ENCODE measurements at regions not wholly inside any gene's neighbourhood (a gene's known extent, or its start where the extent isn't known, plus 50 kb on each side); places are given as distances from the start of the nearest gene placed in this dataset.

DNA sequence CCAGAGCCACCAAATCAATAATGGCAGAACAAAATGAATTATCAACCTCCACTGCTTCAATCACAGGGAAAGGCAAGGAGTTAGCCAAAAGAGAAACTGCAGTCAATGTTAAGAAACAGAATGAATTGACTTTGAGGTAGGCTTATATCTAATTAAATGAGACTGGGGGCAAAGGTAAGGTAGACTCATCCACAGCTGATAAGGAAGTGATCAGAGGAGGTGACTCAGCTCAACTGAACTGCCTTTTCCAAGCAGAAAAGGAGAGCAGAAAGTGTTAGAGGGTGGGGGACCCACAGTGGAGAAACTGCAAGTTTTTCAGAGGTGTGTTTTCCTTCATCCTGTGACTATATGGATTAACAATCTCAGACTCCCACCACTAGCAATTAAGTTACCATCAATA lies 345.8 kb upstream of the PPARGC1A start:
- ATAC-seq (peak; percentile 96), DNase-seq (peak in 1 of 3 donors; percentile 20)
- H3K4me3 ChIP-seq: no peak overlapping the region
- no peaks in the 10 kb centered on the region for H3K4me1 ChIP-seq (ENCODE audit: low read depth)
- intact Hi-C loops (cut with DNase I, micrococcal nuclease): no loop called here
- H3K36me3 ChIP-seq (ENCODE audit: low read depth): no peaks in the 10 kb centered on the region
- H3K9me3 ChIP-seq: no peaks in the 10 kb centered on the region
- TF ChIP-seq, protein P1, sequence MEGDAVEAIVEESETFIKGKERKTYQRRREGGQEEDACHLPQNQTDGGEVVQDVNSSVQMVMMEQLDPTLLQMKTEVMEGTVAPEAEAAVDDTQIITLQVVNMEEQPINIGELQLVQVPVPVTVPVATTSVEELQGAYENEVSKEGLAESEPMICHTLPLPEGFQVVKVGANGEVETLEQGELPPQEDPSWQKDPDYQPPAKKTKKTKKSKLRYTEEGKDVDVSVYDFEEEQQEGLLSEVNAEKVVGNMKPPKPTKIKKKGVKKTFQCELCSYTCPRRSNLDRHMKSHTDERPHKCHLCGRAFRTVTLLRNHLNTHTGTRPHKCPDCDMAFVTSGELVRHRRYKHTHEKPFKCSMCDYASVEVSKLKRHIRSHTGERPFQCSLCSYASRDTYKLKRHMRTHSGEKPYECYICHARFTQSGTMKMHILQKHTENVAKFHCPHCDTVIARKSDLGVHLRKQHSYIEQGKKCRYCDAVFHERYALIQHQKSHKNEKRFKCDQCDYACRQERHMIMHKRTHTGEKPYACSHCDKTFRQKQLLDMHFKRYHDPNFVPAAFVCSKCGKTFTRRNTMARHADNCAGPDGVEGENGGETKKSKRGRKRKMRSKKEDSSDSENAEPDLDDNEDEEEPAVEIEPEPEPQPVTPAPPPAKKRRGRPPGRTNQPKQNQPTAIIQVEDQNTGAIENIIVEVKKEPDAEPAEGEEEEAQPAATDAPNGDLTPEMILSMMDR (IDR thresholded peaks at IDR 0.05): no peak

- DNase-seq: no peak
- H3K4me1 ChIP-seq (ENCODE audit: low read depth): no peaks in the 10 kb centered on the region
- ATAC-seq: no peak
- H3K36me3 ChIP-seq (ENCODE audit: low read depth): no peaks in the 10 kb centered on the region
- TF ChIP-seq, protein P1 (IDR thresholded peaks at IDR 0.05): no peak
- H3K9me3 ChIP-seq: no peaks in the 10 kb centered on the region
- intact Hi-C loops (cut with DNase I, micrococcal nuclease): no loop called here
- H3K4me3 ChIP-seq: no peak overlapping the region
Observed at GRCh38 chr4:24234288-24234848, 344.5 kb upstream of the PPARGC1A start.

DNA sequence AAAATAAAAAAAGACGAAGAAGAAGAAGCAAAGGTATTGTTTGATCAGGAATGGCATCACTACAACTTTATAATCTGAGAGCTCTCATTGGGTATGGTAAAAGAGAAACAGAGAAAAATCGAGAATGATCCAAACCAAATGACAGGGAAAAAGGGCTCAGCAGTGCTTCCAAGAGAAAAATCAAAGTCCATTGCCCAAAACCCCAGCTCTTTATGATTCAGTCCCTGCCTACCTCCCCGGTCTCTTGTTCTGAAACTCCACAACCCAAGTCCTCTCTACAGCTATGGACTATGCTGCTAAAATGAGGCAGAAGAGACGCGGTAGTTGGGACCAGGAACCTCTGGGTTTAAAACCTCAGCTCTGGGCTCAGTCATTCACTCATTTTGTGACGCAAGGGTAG lies 341.1 kb upstream of the PPARGC1A start:
- no peaks in the 10 kb centered on the region for H3K4me1 ChIP-seq (ENCODE audit: low read depth)
- H3K4me3 ChIP-seq: no peak overlapping the region
- ATAC-seq: no peak
- no peak for DNase-seq
- no peaks in the 10 kb centered on the region for H3K9me3 ChIP-seq
- H3K36me3 ChIP-seq (ENCODE audit: low read depth): no peaks in the 10 kb centered on the region
- intact Hi-C loops (cut with DNase I, micrococcal nuclease): no loop called here
- TF ChIP-seq, protein P1 (IDR thresholded peaks at IDR 0.05): no peak

GRCh38 chr4:24229978-24230377 lies 340.1 kb upstream of the PPARGC1A start:
- H3K4me1 ChIP-seq (ENCODE audit: low read depth): no peaks in the 10 kb centered on the region
- no peak for ATAC-seq

GRCh38 chr4:24228692-24229091 lies 338.8 kb upstream of the PPARGC1A start:
- Histone ChIP-seq H3K4me3 (no peak overlapping the region), H3K36me3 (ENCODE audit: low read depth) (no peaks in the 10 kb centered on the region), H3K9me3 (no peaks in the 10 kb centered on the region), H3K4me1 (ENCODE audit: low read depth) (no peaks in the 10 kb centered on the region)
- DNase-seq: no peak
- TF ChIP-seq, protein P1 (IDR thresholded peaks at IDR 0.05): no peak
- intact Hi-C loops (cut with DNase I, micrococcal nuclease): no loop called here
- no peak for ATAC-seq

More at GRCh38 chr4:24229978-24230377, 340.1 kb upstream of the PPARGC1A start:
- DNase-seq: no peak
- Histone ChIP-seq H3K9me3 (no peaks in the 10 kb centered on the region), H3K36me3 (ENCODE audit: low read depth) (no peaks in the 10 kb centered on the region), H3K4me3 (no peak overlapping the region)
- intact Hi-C loops (cut with DNase I, micrococcal nuclease): no loop called here
- TF ChIP-seq, protein P1 (IDR thresholded peaks at IDR 0.05): no peak

GRCh38 chr4:24226667-24227066 lies 336.8 kb upstream of the PPARGC1A start:
- no peaks in the 10 kb centered on the region for H3K4me1 ChIP-seq (ENCODE audit: low read depth)
- no peaks in the 10 kb centered on the region for H3K36me3 ChIP-seq (ENCODE audit: low read depth)
- H3K9me3 ChIP-seq: no peaks in the 10 kb centered on the region
- TF ChIP-seq, protein P1 (IDR thresholded peaks at IDR 0.05): no peak
- no peak for DNase-seq
- no peak overlapping the region for H3K4me3 ChIP-seq
- intact Hi-C loops (cut with DNase I, micrococcal nuclease): no loop called here
- ATAC-seq: no peak
